ENCODE measurements at regions not wholly inside any gene's neighbourhood (a gene's known extent, or its start where the extent isn't known, plus 50 kb on each side); places are given as distances from the start of the nearest gene placed in this dataset.

GRCh38 chr7:16136896-16137295, 284.4 kb downstream of the CRPPA start:
- H3K36me3 ChIP-seq (ENCODE audit: control insufficient read depth, insufficient read depth, low read length) = no peaks in the 10 kb centered on the region
- no peak for TF ChIP-seq CTCF (IDR thresholded peaks at IDR 0.05; ENCODE audit: insufficient read depth, low read depth, low read length)
- POLR2A ChIA-PET = no interaction called here
- no peak for DNase-seq (ENCODE audit: low read depth)
- no peak overlapping the region for H3K4me3 ChIP-seq (ENCODE audit: low read depth, low read length)
- no peaks in the 10 kb centered on the region for H3K27me3 ChIP-seq (ENCODE audit: control insufficient read depth, insufficient read depth, low read length)
- CTCF ChIA-PET = interaction anchor here (1.6 to 1.7 kb wide), 2 partner anchors 9 to 12 kb away, joined by 4 to 5 read pairs; no protein-coding TSS in a partner anchor

- no peak for TF ChIP-seq CTCF (IDR thresholded peaks at IDR 0.05; ENCODE audit: insufficient read depth, low read depth, low read length)
- Histone ChIP-seq H3K27me3 (ENCODE audit: control insufficient read depth, insufficient read depth, low read length) (no peaks in the 10 kb centered on the region), H3K36me3 (ENCODE audit: control insufficient read depth, insufficient read depth, low read length) (no peaks in the 10 kb centered on the region), H3K4me3 (ENCODE audit: low read depth, low read length) (no peak overlapping the region)
- ChIA-PET POLR2A (no interaction called here), CTCF (no interaction called here)
- DNase-seq (ENCODE audit: low read depth) = no peak
Observed at GRCh38 chr7:16135658-16136057, 285.7 kb downstream of the CRPPA start.

DNA sequence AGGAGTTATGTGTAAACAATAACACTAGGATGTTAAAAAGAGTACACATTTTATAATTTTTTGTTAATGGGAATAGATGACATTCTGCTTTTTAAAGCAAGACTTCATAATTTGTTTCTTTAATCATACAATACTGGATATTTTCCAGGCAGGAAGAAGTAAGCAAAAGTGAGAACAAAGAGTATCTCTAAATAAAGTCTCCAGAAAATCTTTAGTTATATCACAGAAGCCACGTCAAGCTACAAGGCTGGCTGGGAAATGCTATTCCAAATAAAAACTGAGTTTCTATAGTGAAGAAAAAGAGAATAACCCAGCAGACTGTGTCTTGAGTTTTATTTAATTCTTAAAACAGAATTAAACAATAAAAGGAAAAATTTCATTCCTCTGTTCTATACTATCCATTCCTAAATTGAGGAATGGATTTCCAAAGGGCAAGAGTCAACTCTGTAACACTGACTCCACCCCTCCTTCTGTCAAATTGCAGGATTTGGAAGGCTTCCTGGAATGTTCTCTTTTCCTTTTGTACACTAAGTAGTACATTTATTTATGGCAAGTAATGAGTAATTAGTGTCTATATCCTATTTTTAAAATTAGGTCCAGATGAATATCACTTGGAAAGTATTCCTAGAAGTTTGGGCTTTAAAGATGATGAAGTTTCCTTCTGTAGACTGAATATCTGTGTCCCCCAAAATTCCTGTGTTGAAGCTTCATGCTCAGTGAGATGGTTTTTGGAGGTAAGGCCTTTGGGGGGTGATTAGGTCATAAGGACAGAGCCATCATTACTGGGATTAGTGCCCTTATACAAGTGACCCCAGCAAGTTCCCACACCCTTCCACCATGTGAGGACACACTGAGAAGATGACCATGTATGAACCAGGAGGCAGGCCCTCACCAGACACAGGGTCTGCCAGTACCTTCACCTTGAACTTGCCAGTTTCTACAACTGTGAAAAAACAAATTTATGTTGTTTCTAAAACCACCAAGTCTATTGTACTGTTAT, 290.9 kb downstream of the CRPPA start:
- no peaks in the 10 kb centered on the region for H3K36me3 ChIP-seq (ENCODE audit: control insufficient read depth, insufficient read depth, low read length)
- no peak overlapping the region; the same call in 1 of the 2 replicates for H3K4me3 ChIP-seq (ENCODE audit: low read depth, low read length)
- no peaks in the 10 kb centered on the region for H3K27me3 ChIP-seq (ENCODE audit: control insufficient read depth, insufficient read depth, low read length)
- DNase-seq (ENCODE audit: low read depth) = peak; percentile 18
- POLR2A ChIA-PET = no interaction called here
- CTCF ChIA-PET = interaction anchor here (1.3 kb wide), 1 partner anchor 435 kb away, joined by 3 read pairs; no protein-coding TSS in a partner anchor
- no peak for TF ChIP-seq CTCF (IDR thresholded peaks at IDR 0.05; ENCODE audit: insufficient read depth, low read depth, low read length)

DNA sequence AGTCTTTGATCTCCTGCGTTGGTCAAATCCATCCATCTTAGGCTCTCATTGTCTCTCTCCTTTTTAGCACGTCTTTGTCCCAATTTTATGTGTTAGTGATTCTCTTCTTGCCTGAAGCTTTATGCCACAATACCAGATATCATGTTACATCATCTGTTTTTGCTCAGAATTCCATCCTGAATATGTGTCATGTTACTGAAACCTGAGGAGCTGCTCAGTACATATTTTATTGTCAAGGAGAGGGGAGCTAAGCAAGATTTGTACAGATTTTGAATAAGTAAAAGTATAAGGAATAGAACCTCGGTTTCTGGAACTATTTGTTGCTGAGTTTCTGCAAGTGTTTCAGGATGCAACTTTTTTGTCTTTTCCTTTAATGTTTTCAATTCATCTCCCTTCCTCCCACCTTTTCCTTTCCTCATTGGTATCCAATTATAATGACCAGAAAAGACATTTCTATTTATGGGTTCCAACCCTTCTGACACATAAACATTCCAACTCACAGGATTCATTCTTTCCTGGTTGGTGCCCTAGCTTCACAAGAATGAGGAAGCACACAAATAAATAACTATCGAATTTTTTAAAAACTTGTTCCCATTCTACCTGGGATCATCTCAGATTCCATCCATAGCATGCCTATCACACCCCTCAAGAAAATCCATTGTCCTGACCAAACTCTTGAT, 291.8 kb downstream of the CRPPA start:
- ChIA-PET POLR2A (no interaction called here), CTCF (interaction anchor here (1.3 kb wide), 1 partner anchor 435 kb away, joined by 3 read pairs; no protein-coding TSS in a partner anchor)
- Histone ChIP-seq H3K27me3 (ENCODE audit: control insufficient read depth, insufficient read depth, low read length) (no peaks in the 10 kb centered on the region), H3K4me3 (ENCODE audit: low read depth, low read length) (peak overlapping the region; percentile 4; the same call in 1 of the 2 replicates), H3K36me3 (ENCODE audit: control insufficient read depth, insufficient read depth, low read length) (no peaks in the 10 kb centered on the region)
- no peak for TF ChIP-seq CTCF (IDR thresholded peaks at IDR 0.05; ENCODE audit: insufficient read depth, low read depth, low read length)
- peak; percentile 76 for DNase-seq (ENCODE audit: low read depth)
